OCI-LY1 (cell line): ENCODE measurements at regions not wholly inside any gene's neighbourhood (a gene's known extent, or its start where the extent isn't known, plus 50 kb on each side); places are given as distances from the start of the nearest gene placed in this dataset.

ENCODE experiments used
- H2AFZ ChIP-seq: fragments of 200-600 bp; sonication (generic), shearing (Covaris generic); 2 replicates; pipeline ENCODE4 v1.6.0; 2014; ENCODE audit warnings: antibody characterized with exemption, mild to moderate bottlenecking, low read length
- H3F3A ChIP-seq: fragments of 200-600 bp; sonication (generic), shearing (Covaris generic); 2 replicates; pipeline ENCODE4 v1.6.0; 2014; ENCODE audit warnings: mild to moderate bottlenecking, antibody characterized with exemption, low read length, moderate library complexity; ENCODE audit not compliant: insufficient read depth
- H3K27ac ChIP-seq: fragments of 200-600 bp; sonication (generic); 2 replicates; pipeline ENCODE4 v1.5.1; 2014; ENCODE audit warnings: low read length, mixed run types, mild to moderate bottlenecking, low read depth; ENCODE audit not compliant: poor library complexity, severe bottlenecking
- H3K27me3 ChIP-seq: fragments of 200-600 bp; sonication (generic); 2 replicates; pipeline ENCODE4 v1.6.0; 2014; ENCODE audit warnings: antibody characterized with exemption, mild to moderate bottlenecking, low read length, moderate library complexity; ENCODE audit not compliant: insufficient read depth
- H3K36me3 ChIP-seq: fragments of 200-600 bp; sonication (generic); 2 replicates; pipeline ENCODE4 v1.6.1; 2014; ENCODE audit warnings: mild to moderate bottlenecking, antibody characterized with exemption, low read length, moderate library complexity, mixed read lengths; ENCODE audit not compliant: insufficient read depth
- H3K4me1 ChIP-seq: fragments of 200-600 bp; sonication (generic); 2 replicates; pipeline ENCODE4 v1.5.1; 2014; ENCODE audit warnings: mild to moderate bottlenecking, low read length, moderate library complexity; ENCODE audit not compliant: insufficient read depth, severe bottlenecking
- H3K4me2 ChIP-seq: fragments of 200-600 bp; sonication (generic), shearing (Covaris generic); 2 replicates; pipeline ENCODE4 v1.6.1; 2014; ENCODE audit warnings: low read length
- H3K4me3 ChIP-seq: fragments of 200-600 bp; sonication (generic); 2 replicates; pipeline ENCODE4 v1.5.1; 2014; ENCODE audit warnings: low read length, low read depth, mild to moderate bottlenecking, mixed read lengths; ENCODE audit not compliant: poor library complexity, severe bottlenecking
- H3K79me2 ChIP-seq: fragments of 200-600 bp; shearing (Covaris generic); 2 replicates; pipeline ENCODE4 v1.6.1; 2016; ENCODE audit warnings: mixed run types, low read length, mixed read lengths; ENCODE audit not compliant: insufficient read depth
- H3K9ac ChIP-seq: fragments of 200-600 bp; sonication (generic), shearing (Covaris generic); 2 replicates; pipeline ENCODE4 v1.6.1; 2014; ENCODE audit warnings: mild to moderate bottlenecking, low read length, mixed read lengths
- H3K9me2 ChIP-seq: fragments of 200-600 bp; sonication (generic), shearing (Covaris generic); 2 replicates; pipeline ENCODE4 v1.6.1; 2014; ENCODE audit warnings: low read depth, mild to moderate bottlenecking, low read length, mixed read lengths
- H3K9me3 ChIP-seq: fragments of 200-600 bp; shearing (Covaris generic); 2 replicates; pipeline ENCODE4 v1.6.1; 2014; ENCODE audit warnings: low read length, mixed read lengths
- H4K20me1 ChIP-seq: fragments of 200-600 bp; sonication (generic), shearing (Covaris generic); 2 replicates; pipeline ENCODE4 v1.6.0; 2016; ENCODE audit warnings: mild to moderate bottlenecking, low read length; ENCODE audit not compliant: insufficient read depth
- CTCF ChIP-seq: fragments of 200-600 bp; sonication (generic), shearing (Covaris generic); IDR thresholded peaks from 2 replicates; pipeline ENCODE4 v1.5.1; 2017; ENCODE audit warnings: mild to moderate bottlenecking, antibody characterized with exemption, low read length, moderate library complexity, mixed read lengths
- EZH2 ChIP-seq: fragments of 200-600 bp; sonication (generic), shearing (Covaris generic); IDR thresholded peaks from 2 replicates; pipeline ENCODE4 v1.8.0; 2017; ENCODE audit warnings: borderline replicate concordance, mixed run types, mild to moderate bottlenecking, antibody characterized with exemption, low read length, moderate library complexity, mixed read lengths

GRCh38 chr3:34865346-34865745, 774.0 kb upstream of the ARPP21 start:
- Histone ChIP-seq H3K4me1 (peaks cover 47% of the 10 kb centered on the region), H2AFZ (no peak overlapping the region), H3K9ac (no peak overlapping the region), H3K4me3 (no peak overlapping the region), H3K79me2 (no peaks in the 10 kb centered on the region), H4K20me1 (no peaks in the 10 kb centered on the region), H3K27me3 (no peaks in the 10 kb centered on the region), H3K9me2 (no peaks in the 10 kb centered on the region), H3K4me2 (no peak overlapping the region), H3K36me3 (no peaks in the 10 kb centered on the region), H3K27ac (no peak overlapping the region), H3K9me3 (no peaks in the 10 kb centered on the region), H3F3A (no peaks in the 10 kb centered on the region)
- TF ChIP-seq CTCF (no peak), EZH2 (no peak)

- Histone ChIP-seq H3K9me2 (no peaks in the 10 kb centered on the region), H3K4me3 (no peak overlapping the region), H3K4me1 (peaks cover 16% of the 10 kb centered on the region), H3K27me3 (no peaks in the 10 kb centered on the region), H3F3A (no peaks in the 10 kb centered on the region), H3K36me3 (no peaks in the 10 kb centered on the region), H3K4me2 (no peak overlapping the region), H4K20me1 (no peaks in the 10 kb centered on the region), H3K9ac (no peak overlapping the region), H3K79me2 (no peaks in the 10 kb centered on the region), H2AFZ (no peak overlapping the region), H3K27ac (no peak overlapping the region), H3K9me3 (no peaks in the 10 kb centered on the region)
- no peak for TF ChIP-seq EZH2
- TF ChIP-seq CTCF = no peak
Observed at GRCh38 chr3:34868935-34869334, 770.4 kb upstream of the ARPP21 start.

- Histone ChIP-seq H3K36me3 (no peaks in the 10 kb centered on the region), H3K9ac (no peak overlapping the region), H3K79me2 (no peaks in the 10 kb centered on the region), H3K27ac (no peak overlapping the region), H3K4me3 (no peak overlapping the region), H4K20me1 (no peaks in the 10 kb centered on the region), H3K9me3 (no peaks in the 10 kb centered on the region), H3K9me2 (no peaks in the 10 kb centered on the region), H3K4me1 (peaks cover 9% of the 10 kb centered on the region), H2AFZ (no peak overlapping the region), H3K27me3 (no peaks in the 10 kb centered on the region), H3K4me2 (no peak overlapping the region), H3F3A (no peaks in the 10 kb centered on the region)
- TF ChIP-seq EZH2 (no peak), CTCF (peak; percentile 10; the same call in 1 of the 2 replicates)
Observed at GRCh38 chr3:34869696-34870095, 769.6 kb upstream of the ARPP21 start.
